CD4-positive, alpha-beta T cell (primary cell): ENCODE measurements at regions not wholly inside any gene's neighbourhood (a gene's known extent, or its start where the extent isn't known, plus 50 kb on each side); places are given as distances from the start of the nearest gene placed in this dataset.

Experiments
- ATAC-seq: fragments of 200-7000 bp; cut with Tn5 transposase; one replicate; pipeline ENCODE4 v1.10.0; 2022; ENCODE audit warnings: mild to moderate bottlenecking; ENCODE audit not compliant: poor library complexity
- CTCF ChIA-PET: fragments of 350-600 bp; sonication (Branson Sonifier 250); formaldehyde crosslinking; loops from one replicate; lab custom pipeline; 2021; ENCODE audit warnings: antibody characterized with exemption, inconsistent platforms; lab: Charles Lee
- POLR2A ChIA-PET: fragments of 350-600 bp; sonication (Branson Sonifier 250); formaldehyde crosslinking; loops from one replicate; lab custom pipeline; 2021; ENCODE audit warnings: antibody characterized with exemption, inconsistent platforms; lab: Charles Lee
- DNase-seq, 14 experiments: peaks; one replicate each; pipeline ENCODE4 v3.0.0-alpha.2; 2013 to 2020; ENCODE audit warnings: mixed read lengths in 2 of 14
- H3K27ac ChIP-seq, 2 donors: one replicate each; pipeline versions ENCODE4 v1.5.1 to v1.7.0; 2013; ENCODE audit warnings: low read length in 2 of 2, low read depth in 1 of 2, mild to moderate bottlenecking in 1 of 2
- H3K27me3 ChIP-seq, 2 experiments: 1 replicate in 1 of 2; 2 replicates in 1 of 2; pipeline versions ENCODE4 v1.6.1 to v1.7.0; 2013; ENCODE audit warnings: low read length in 2 of 2, control low read depth in 1 of 2, mild to moderate bottlenecking in 1 of 2, moderate library complexity in 1 of 2; ENCODE audit not compliant: insufficient read depth in 2 of 2, control insufficient read depth in 1 of 2
- H3K36me3 ChIP-seq: one replicate; pipeline ENCODE4 v1.6.1; 2013; ENCODE audit warnings: low read length, control low read depth; ENCODE audit not compliant: insufficient read depth
- H3K4me1 ChIP-seq: one replicate; pipeline ENCODE4 v1.6.1; 2013; ENCODE audit warnings: low read length, control low read depth; ENCODE audit not compliant: insufficient read depth
- H3K4me3 ChIP-seq: one replicate; pipeline ENCODE4 v1.5.1; 2013; ENCODE audit warnings: mild to moderate bottlenecking, low read length, moderate library complexity
- H3K9me3 ChIP-seq, 2 experiments: 1 replicate in 1 of 2; 2 replicates in 1 of 2; pipeline versions ENCODE4 v1.6.1 to v1.7.0; 2013; ENCODE audit warnings: low read length in 2 of 2, mild to moderate bottlenecking in 2 of 2, control low read depth in 1 of 2, moderate library complexity in 1 of 2; ENCODE audit not compliant: control insufficient read depth in 1 of 2, insufficient read depth in 1 of 2
- H3K27ac Mint-ChIP-seq: one replicate; pipeline ENCODE4 v1.8.0; 2020; ENCODE audit warnings: mixed read lengths
- H3K27me3 Mint-ChIP-seq: one replicate; pipeline ENCODE4 v1.8.0; 2021; ENCODE audit warnings: mixed read lengths
- H3K36me3 Mint-ChIP-seq: one replicate; pipeline ENCODE4 v1.8.0; 2021; ENCODE audit warnings: low read depth, mixed read lengths
- H3K4me1 Mint-ChIP-seq: one replicate; pipeline ENCODE4 v1.8.0; 2021; ENCODE audit warnings: low read depth, mixed read lengths
- H3K4me3 Mint-ChIP-seq: one replicate; pipeline ENCODE4 v1.8.0; 2020; ENCODE audit warnings: mild to moderate bottlenecking, mixed read lengths
- H3K9me3 Mint-ChIP-seq: one replicate; pipeline ENCODE4 v1.8.0; 2020; ENCODE audit warnings: mixed read lengths
- CTCF ChIP-seq: fragments of 200-600 bp; IDR thresholded peaks from one replicate; pipeline ENCODE4 v1.8.0; 2022; ENCODE audit warnings: antibody characterized with exemption, mild to moderate bottlenecking
- intact Hi-C, 2 experiments: fragments of 100-400 bp; cut with DNase I in 1 of 2; cut with micrococcal nuclease in 1 of 2; formaldehyde crosslinking; loops; one replicate each; pipeline versions ENCODE4 v1.15.1 to v1.9.0; 2023 to 2025; cut with DNase I, micrococcal nuclease

DNA sequence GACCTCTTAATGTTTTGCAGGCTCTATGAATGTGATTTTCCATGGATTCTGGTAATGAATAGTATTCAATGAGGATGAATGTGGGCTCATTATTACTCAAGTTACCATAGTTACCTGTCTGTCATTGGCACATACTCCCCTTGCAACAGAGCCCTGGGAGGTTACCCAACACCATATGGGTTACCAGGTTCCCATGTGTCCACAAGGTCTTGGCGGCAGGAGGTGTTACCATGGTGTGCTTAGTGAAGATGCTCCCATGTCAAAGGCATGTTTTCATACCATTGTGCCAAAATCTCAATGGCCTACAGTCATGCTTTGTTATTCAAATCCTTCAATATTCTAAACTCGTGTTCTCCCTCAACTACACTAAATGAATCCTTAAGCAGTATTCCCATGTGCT, 232.5 kb downstream of the HDGFL1 start:
- POLR2A ChIA-PET = no interaction called here
- H3K36me3 Mint-ChIP-seq = no peaks in the 10 kb centered on the region

DNA sequence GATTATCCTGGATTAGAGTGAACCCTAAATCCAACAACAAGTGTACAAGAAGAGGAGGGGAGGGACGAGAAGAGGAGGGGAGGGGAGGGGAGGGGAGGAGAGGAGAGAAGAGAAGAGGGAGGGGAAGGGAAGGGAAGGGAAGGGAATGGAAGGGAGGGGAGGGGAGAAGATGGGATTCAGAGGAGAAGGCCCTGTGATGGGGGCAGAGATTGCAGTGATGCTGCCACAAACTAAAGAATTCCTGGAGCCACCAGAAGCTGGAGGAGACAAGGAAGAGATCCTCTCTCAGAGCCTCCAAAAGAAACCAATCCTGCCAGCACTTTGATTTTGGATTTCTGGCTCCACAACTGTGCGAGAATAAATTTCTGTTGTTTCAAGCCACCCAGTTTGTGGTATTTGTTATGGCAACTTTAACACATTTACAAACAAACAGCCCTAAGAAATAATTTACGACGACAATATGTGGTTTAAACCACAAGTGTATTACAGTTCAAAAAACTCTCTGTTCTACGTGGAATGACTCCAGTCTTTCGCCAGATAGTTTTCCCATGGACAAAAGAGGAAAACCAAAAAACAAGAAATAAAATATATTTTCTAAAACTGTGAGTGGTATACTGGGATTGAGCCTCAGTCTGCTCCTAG, 235.4 kb downstream of the HDGFL1 start:
- no peak for ATAC-seq
- no peaks in the 10 kb centered on the region for H3K36me3 Mint-ChIP-seq
- H3K4me1 ChIP-seq = no peaks in the 10 kb centered on the region

More for the DNA sequence above, 232.5 kb downstream of the HDGFL1 start:
- DNase-seq (no peak), ATAC-seq (no peak)
- H3K4me1 Mint-ChIP-seq = no peaks in the 10 kb centered on the region
- no peak for TF ChIP-seq CTCF
- H3K4me1 ChIP-seq = no peaks in the 10 kb centered on the region
- no peaks in the 10 kb centered on the region for H3K9me3 ChIP-seq
- intact Hi-C loops = no loop called here
- H3K4me3 ChIP-seq = no peak overlapping the region
- CTCF ChIA-PET = no interaction called here
- H3K27ac ChIP-seq = no peak overlapping the region
- no peak overlapping the region for H3K27ac Mint-ChIP-seq
- peaks cover 7% of the 10 kb centered on the region for H3K9me3 Mint-ChIP-seq
- no peaks in the 10 kb centered on the region for H3K27me3 ChIP-seq
- H3K27me3 Mint-ChIP-seq = no peaks in the 10 kb centered on the region
- H3K36me3 ChIP-seq = no peaks in the 10 kb centered on the region
- no peak overlapping the region for H3K4me3 Mint-ChIP-seq

DNA sequence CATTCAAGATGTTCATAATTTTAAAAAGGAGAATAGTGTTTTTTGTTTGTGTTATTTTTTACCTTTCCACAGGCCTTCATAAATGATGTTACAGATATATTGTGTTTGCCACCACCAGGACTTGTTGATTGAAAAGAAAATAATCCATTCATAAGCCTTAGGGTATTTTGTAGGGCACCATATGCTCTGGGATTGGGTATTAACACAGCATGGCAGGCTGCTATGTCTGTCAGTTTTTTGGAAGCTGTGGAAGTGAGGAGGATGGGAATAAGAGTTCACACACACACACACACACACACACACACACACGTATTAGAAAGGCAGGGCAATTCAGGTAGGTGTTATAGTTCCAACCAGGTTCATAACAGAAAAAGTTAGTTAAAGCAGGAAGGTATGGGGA, 237.9 kb downstream of the HDGFL1 start:
- DNase-seq = no peak
- no peak overlapping the region for H3K4me3 ChIP-seq
- no peaks in the 10 kb centered on the region for H3K27me3 ChIP-seq
- no peak overlapping the region for H3K27ac ChIP-seq
- no peaks in the 10 kb centered on the region for H3K9me3 ChIP-seq
- H3K4me1 ChIP-seq = no peaks in the 10 kb centered on the region
- no peaks in the 10 kb centered on the region for H3K4me1 Mint-ChIP-seq
- H3K27me3 Mint-ChIP-seq = no peaks in the 10 kb centered on the region
- no peaks in the 10 kb centered on the region for H3K36me3 Mint-ChIP-seq
- ChIA-PET CTCF (no interaction called here), POLR2A (no interaction called here)
- no peak overlapping the region for H3K4me3 Mint-ChIP-seq
- no peaks in the 10 kb centered on the region for H3K36me3 ChIP-seq
- no peak overlapping the region for H3K27ac Mint-ChIP-seq
- no peak for TF ChIP-seq CTCF
- intact Hi-C loops = no loop called here
- peaks cover 3% of the 10 kb centered on the region for H3K9me3 Mint-ChIP-seq
- no peak for ATAC-seq

More for the DNA sequence above, 235.4 kb downstream of the HDGFL1 start:
- DNase-seq = no peak
- H3K9me3 ChIP-seq = no peaks in the 10 kb centered on the region
- no peaks in the 10 kb centered on the region for H3K27me3 Mint-ChIP-seq
- no peak overlapping the region for H3K27ac ChIP-seq
- no peak overlapping the region for H3K27ac Mint-ChIP-seq
- H3K36me3 ChIP-seq = no peaks in the 10 kb centered on the region
- H3K4me3 Mint-ChIP-seq = no peak overlapping the region
- no peaks in the 10 kb centered on the region for H3K27me3 ChIP-seq
- CTCF ChIA-PET = no interaction called here
- POLR2A ChIA-PET = no interaction called here
- no peak overlapping the region for H3K4me3 ChIP-seq
- H3K9me3 Mint-ChIP-seq = peaks cover 3% of the 10 kb centered on the region
- intact Hi-C loops = no loop called here
- TF ChIP-seq CTCF = no peak
- H3K4me1 Mint-ChIP-seq = no peaks in the 10 kb centered on the region
